SK-N-MC (cell line): ENCODE measurements at regions not wholly inside any gene's neighbourhood (a gene's known extent, or its start where the extent isn't known, plus 50 kb on each side); places are given as distances from the start of the nearest gene placed in this dataset.

Source experiments
- EZH2 ChIP-seq: fragments of 200-600 bp; sonication (generic); IDR thresholded peaks from one replicate; pipeline ENCODE4 v1.6.1; 2017; ENCODE audit warnings: antibody characterized with exemption
- FOXP2 ChIP-seq: optimal IDR thresholded peaks from 2 replicates; pipeline ENCODE3; 2011; ENCODE audit warnings: mild to moderate bottlenecking, moderate library complexity; ENCODE audit not compliant: insufficient read depth; ENCODE audit errors: extremely low read length, control extremely low read depth
- POLR2AphosphoS5 ChIP-seq: IDR thresholded peaks from 2 replicates; pipeline ENCODE4 v1.6.1; 2012; ENCODE audit warnings: mild to moderate bottlenecking, low read depth, low read length, borderline replicate concordance

- TF ChIP-seq POLR2AphosphoS5 (no peak), EZH2 (no peak), FOXP2 (no peak)
These were observed 161.2 kb downstream of the ZNF33B start for GRCh38 chr10:42477170-42477569.
